ENCODE measurements at regions not wholly inside any gene's neighbourhood (a gene's known extent, or its start where the extent isn't known, plus 50 kb on each side); places are given as distances from the start of the nearest gene placed in this dataset.

- TF ChIP-seq FOXJ3 (CRISPR knock-in tag; IDR thresholded peaks at IDR 0.05; ENCODE audit: borderline replicate concordance), result no peak
- TF ChIP-seq CBFB (CRISPR knock-in tag; IDR thresholded peaks at IDR 0.05; ENCODE audit: low read depth), result no peak
Observed at GRCh38 chr15:94547711-94548110, 316.4 kb downstream of the MCTP2 start.
